ENCODE measurements at regions not wholly inside any gene's neighbourhood (a gene's known extent, or its start where the extent isn't known, plus 50 kb on each side); places are given as distances from the start of the nearest gene placed in this dataset.

DNA sequence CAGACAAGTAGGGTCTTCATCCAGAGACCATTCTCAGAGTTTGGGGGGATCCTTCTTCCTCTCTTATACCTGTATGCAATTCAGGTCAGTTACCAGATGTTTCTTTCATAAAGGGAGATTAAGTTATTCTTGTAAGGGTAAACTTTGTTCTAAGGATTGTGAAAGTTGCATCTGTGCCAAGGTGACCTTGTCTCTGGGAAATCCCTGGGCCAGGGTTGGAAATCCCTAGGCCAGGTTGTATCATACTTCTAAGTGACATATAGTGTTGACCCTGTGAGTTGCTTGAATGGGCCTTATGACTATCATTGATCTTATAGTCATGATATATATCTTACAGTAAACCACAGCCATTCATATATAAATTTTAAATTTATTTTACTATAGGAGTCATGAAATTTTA is 436.9 kb downstream of the RMST start:
- H3K9me3 Mint-ChIP-seq = peaks cover 0 to 10% (median 0%) of the 10 kb centered on the region in 11 donors
- no peak for ATAC-seq
- Histone ChIP-seq H3K27ac (ENCODE audit: low read depth, low read length) (no peak overlapping the region), H3K27me3 (ENCODE audit: control insufficient read depth in 2 of 2, insufficient read depth in 2 of 2, low read length in 2 of 2) (no peaks in the 10 kb centered on the region), H3K36me3 (ENCODE audit: control insufficient read depth in 2 of 3, insufficient read depth in 3 of 3, low read length in 3 of 3) (no peaks in the 10 kb centered on the region), H3K4me3 (ENCODE audit: low read length) (no peak overlapping the region), H3K9me3 (ENCODE audit: control insufficient read depth in 2 of 3, low read length in 3 of 3) (no peaks in the 10 kb centered on the region), H3K4me1 (ENCODE audit: control insufficient read depth in 2 of 2, insufficient read depth in 2 of 2, low read length in 2 of 2) (no peaks in the 10 kb centered on the region)
- CTCF ChIA-PET = no interaction called here
- no peak for DNase-seq
- H3K4me3 Mint-ChIP-seq = no peak overlapping the region
- H3K27ac Mint-ChIP-seq = no peak overlapping the region
- no peaks in the 10 kb centered on the region for H3K27me3 Mint-ChIP-seq
- POLR2A ChIA-PET = no interaction called here
- H3K4me1 Mint-ChIP-seq = no peaks in the 10 kb centered on the region
- H3K36me3 Mint-ChIP-seq = no peaks in the 10 kb centered on the region
- intact Hi-C loops (cut with micrococcal nuclease) = no loop called here

DNA sequence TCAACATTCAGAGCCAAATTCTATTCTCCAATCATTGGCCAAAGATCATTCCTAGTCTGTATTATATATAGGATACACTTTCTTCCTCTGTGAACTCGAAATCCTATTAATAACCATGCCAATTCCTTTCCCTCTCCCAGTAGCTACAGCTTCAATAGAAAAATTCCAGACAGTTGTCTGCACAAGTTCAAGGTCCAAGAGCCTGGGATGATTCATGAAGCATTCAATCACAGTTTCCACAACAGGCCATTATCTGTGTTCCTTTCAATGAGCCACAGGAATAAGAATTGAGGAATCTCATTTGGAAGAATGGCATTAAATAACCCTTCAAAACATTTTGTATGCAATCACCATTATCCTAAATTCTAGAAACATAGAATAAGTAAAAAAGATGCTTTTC is 437.4 kb downstream of the RMST start:
- Histone ChIP-seq H3K4me1 (ENCODE audit: control insufficient read depth in 2 of 2, insufficient read depth in 2 of 2, low read length in 2 of 2) (no peaks in the 10 kb centered on the region), H3K9me3 (ENCODE audit: control insufficient read depth in 2 of 3, low read length in 3 of 3) (no peaks in the 10 kb centered on the region), H3K27me3 (ENCODE audit: control insufficient read depth in 2 of 2, insufficient read depth in 2 of 2, low read length in 2 of 2) (no peaks in the 10 kb centered on the region), H3K27ac (ENCODE audit: low read depth, low read length) (no peak overlapping the region), H3K4me3 (ENCODE audit: low read length) (no peak overlapping the region), H3K36me3 (ENCODE audit: control insufficient read depth in 2 of 3, insufficient read depth in 3 of 3, low read length in 3 of 3) (no peaks in the 10 kb centered on the region)
- CTCF ChIA-PET = no interaction called here
- DNase-seq (no peak), ATAC-seq (no peak)
- Mint-ChIP-seq H3K9me3 (peaks cover 0 to 10% (median 0%) of the 10 kb centered on the region in 11 donors), H3K36me3 (no peaks in the 10 kb centered on the region), H3K27me3 (no peaks in the 10 kb centered on the region), H3K4me1 (no peaks in the 10 kb centered on the region), H3K27ac (no peak overlapping the region), H3K4me3 (no peak overlapping the region)
- POLR2A ChIA-PET = no interaction called here
- intact Hi-C loops (cut with micrococcal nuclease) = no loop called here

DNA sequence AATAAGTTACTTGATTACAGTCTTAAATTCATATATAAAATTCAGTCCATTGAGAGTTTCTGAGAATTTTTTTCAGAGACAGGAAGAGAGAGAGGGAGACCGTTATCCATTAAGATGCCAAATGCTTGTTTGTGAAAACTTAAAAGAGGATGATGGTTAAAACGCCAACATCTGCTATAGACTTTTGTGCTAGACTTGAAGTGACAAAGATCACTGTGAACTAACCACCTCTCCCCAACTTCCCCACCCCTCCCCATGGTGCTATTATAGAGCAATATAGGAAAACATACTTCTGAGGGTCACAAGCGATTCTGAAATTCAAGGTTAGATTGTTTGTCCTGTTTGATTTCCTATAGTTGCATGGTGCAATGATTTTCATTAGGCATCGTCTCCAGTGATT is 440.8 kb downstream of the RMST start:
- H3K9me3 ChIP-seq (ENCODE audit: control insufficient read depth in 2 of 3, low read length in 3 of 3) = no peaks in the 10 kb centered on the region
- H3K4me1 ChIP-seq (ENCODE audit: control insufficient read depth in 2 of 2, insufficient read depth in 2 of 2, low read length in 2 of 2) = no peaks in the 10 kb centered on the region
- Mint-ChIP-seq H3K4me1 (no peaks in the 10 kb centered on the region), H3K4me3 (no peak overlapping the region), H3K9me3 (peaks cover 0 to 3% (median 0%) of the 10 kb centered on the region in 11 donors), H3K27ac (no peak overlapping the region), H3K36me3 (no peaks in the 10 kb centered on the region), H3K27me3 (no peaks in the 10 kb centered on the region)
- intact Hi-C loops (cut with micrococcal nuclease) = no loop called here
- ATAC-seq (no peak), DNase-seq (no peak)
- H3K4me3 ChIP-seq (ENCODE audit: low read length) = no peak overlapping the region
- H3K27ac ChIP-seq (ENCODE audit: low read depth, low read length) = no peak overlapping the region
- H3K36me3 ChIP-seq (ENCODE audit: control insufficient read depth in 2 of 3, insufficient read depth in 3 of 3, low read length in 3 of 3) = no peaks in the 10 kb centered on the region
- ChIA-PET CTCF (no interaction called here), POLR2A (no interaction called here)
- no peaks in the 10 kb centered on the region for H3K27me3 ChIP-seq (ENCODE audit: control insufficient read depth in 2 of 2, insufficient read depth in 2 of 2, low read length in 2 of 2)

DNA sequence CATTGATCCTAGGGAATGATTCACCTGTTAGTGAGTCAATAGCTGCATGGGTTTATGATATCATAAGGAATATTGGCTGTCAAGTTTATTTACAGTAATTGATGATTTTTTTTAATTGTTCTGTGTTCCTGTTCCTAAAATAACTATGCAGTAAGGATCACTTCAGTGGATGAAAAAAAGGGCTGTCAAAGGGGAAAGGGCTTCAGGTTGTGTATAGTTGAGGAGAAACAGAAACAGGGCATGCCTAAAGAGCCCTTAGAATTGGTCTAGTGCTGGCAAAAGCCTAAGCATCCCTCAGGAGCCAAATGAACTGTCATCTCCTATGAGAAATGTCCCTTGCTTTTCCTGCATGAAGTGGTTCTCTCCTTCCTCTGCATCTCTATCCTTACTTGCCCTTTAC is 444.9 kb downstream of the RMST start:
- Mint-ChIP-seq H3K9me3 (peaks cover 0 to 3% (median 0%) of the 10 kb centered on the region in 11 donors), H3K27ac (no peak overlapping the region), H3K27me3 (no peaks in the 10 kb centered on the region), H3K36me3 (no peaks in the 10 kb centered on the region), H3K4me1 (no peaks in the 10 kb centered on the region), H3K4me3 (no peak overlapping the region)
- H3K27me3 ChIP-seq (ENCODE audit: control insufficient read depth in 2 of 2, insufficient read depth in 2 of 2, low read length in 2 of 2) = no peaks in the 10 kb centered on the region
- H3K27ac ChIP-seq (ENCODE audit: low read depth, low read length) = no peak overlapping the region
- H3K36me3 ChIP-seq (ENCODE audit: control insufficient read depth in 2 of 3, insufficient read depth in 3 of 3, low read length in 3 of 3) = no peaks in the 10 kb centered on the region
- POLR2A ChIA-PET = no interaction called here
- DNase-seq (no peak), ATAC-seq (no peak)
- H3K9me3 ChIP-seq (ENCODE audit: control insufficient read depth in 2 of 3, low read length in 3 of 3) = no peaks in the 10 kb centered on the region
- H3K4me1 ChIP-seq (ENCODE audit: control insufficient read depth in 2 of 2, insufficient read depth in 2 of 2, low read length in 2 of 2) = no peaks in the 10 kb centered on the region
- CTCF ChIA-PET = no interaction called here
- intact Hi-C loops (cut with micrococcal nuclease) = no loop called here
- no peak overlapping the region for H3K4me3 ChIP-seq (ENCODE audit: low read length)

DNA sequence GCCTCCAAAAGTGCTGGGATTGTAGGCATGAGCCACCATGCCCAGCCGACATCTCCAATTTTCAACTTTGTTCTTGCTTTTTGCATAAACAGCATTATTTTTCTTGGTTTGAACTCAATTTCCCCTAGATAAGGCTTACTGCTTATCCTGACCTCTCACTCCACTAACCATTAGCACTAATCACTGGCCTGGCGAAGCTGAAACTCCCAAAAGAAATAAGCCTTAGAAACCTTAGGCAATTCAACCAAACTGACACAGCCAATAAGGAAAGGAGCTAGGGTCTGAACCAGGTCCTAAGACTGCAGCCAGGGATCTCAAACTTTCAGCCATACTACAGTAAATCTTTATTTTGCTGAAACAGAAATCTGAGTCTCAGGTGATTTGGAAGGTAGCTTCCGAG is 448.0 kb downstream of the RMST start:
- Mint-ChIP-seq H3K36me3 (no peaks in the 10 kb centered on the region), H3K27me3 (no peaks in the 10 kb centered on the region), H3K27ac (no peak overlapping the region), H3K4me3 (no peak overlapping the region), H3K9me3 (peaks cover 0 to 2% (median 0%) of the 10 kb centered on the region in 11 donors), H3K4me1 (no peaks in the 10 kb centered on the region)
- CTCF ChIA-PET = no interaction called here
- H3K36me3 ChIP-seq (ENCODE audit: control insufficient read depth in 2 of 3, insufficient read depth in 3 of 3, low read length in 3 of 3) = no peaks in the 10 kb centered on the region
- H3K27me3 ChIP-seq (ENCODE audit: control insufficient read depth in 2 of 2, insufficient read depth in 2 of 2, low read length in 2 of 2) = no peaks in the 10 kb centered on the region
- H3K9me3 ChIP-seq (ENCODE audit: control insufficient read depth in 2 of 3, low read length in 3 of 3) = no peaks in the 10 kb centered on the region
- no peak overlapping the region for H3K27ac ChIP-seq (ENCODE audit: low read depth, low read length)
- no peaks in the 10 kb centered on the region for H3K4me1 ChIP-seq (ENCODE audit: control insufficient read depth in 2 of 2, insufficient read depth in 2 of 2, low read length in 2 of 2)
- ATAC-seq (no peak), DNase-seq (no peak)
- intact Hi-C loops (cut with micrococcal nuclease) = no loop called here
- H3K4me3 ChIP-seq (ENCODE audit: low read length) = no peak overlapping the region
- POLR2A ChIA-PET = no interaction called here

DNA sequence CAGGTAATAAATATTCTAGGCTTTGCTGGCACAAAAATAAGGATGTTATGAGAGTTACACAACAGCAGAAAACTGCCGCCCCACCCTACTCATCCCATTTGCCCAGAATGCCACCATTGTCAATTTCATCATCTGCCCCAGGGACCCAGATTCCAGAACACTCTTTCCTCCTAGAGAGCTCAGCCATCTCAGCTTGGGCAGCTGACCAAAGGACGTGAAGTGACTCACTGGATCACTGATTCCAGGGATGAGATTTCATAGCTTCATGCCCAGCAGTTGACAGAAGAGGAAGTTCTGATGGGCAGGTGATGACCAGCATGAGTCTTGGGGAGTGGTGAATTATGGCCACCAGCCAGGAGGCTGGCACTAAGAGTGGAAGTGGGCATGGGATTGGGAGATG is 450.3 kb downstream of the RMST start:
- H3K36me3 Mint-ChIP-seq = no peaks in the 10 kb centered on the region
- ChIA-PET POLR2A (no interaction called here), CTCF (no interaction called here)
- H3K4me1 ChIP-seq (ENCODE audit: control insufficient read depth in 2 of 2, insufficient read depth in 2 of 2, low read length in 2 of 2) = no peaks in the 10 kb centered on the region
- no peak overlapping the region for H3K4me3 Mint-ChIP-seq
- DNase-seq (no peak), ATAC-seq (no peak)
- no peaks in the 10 kb centered on the region for H3K36me3 ChIP-seq (ENCODE audit: control insufficient read depth in 2 of 3, insufficient read depth in 3 of 3, low read length in 3 of 3)
- H3K27me3 Mint-ChIP-seq = no peaks in the 10 kb centered on the region
- H3K27ac ChIP-seq (ENCODE audit: low read depth, low read length) = no peak overlapping the region
- intact Hi-C loops (cut with micrococcal nuclease) = no loop called here
- H3K4me1 Mint-ChIP-seq = no peaks in the 10 kb centered on the region
- H3K9me3 ChIP-seq (ENCODE audit: control insufficient read depth in 2 of 3, low read length in 3 of 3) = no peaks in the 10 kb centered on the region
- H3K27me3 ChIP-seq (ENCODE audit: control insufficient read depth in 2 of 2, insufficient read depth in 2 of 2, low read length in 2 of 2) = no peaks in the 10 kb centered on the region
- H3K9me3 Mint-ChIP-seq = no peaks in the 10 kb centered on the region
- H3K4me3 ChIP-seq (ENCODE audit: low read length) = no peak overlapping the region
- no peak overlapping the region for H3K27ac Mint-ChIP-seq

DNA sequence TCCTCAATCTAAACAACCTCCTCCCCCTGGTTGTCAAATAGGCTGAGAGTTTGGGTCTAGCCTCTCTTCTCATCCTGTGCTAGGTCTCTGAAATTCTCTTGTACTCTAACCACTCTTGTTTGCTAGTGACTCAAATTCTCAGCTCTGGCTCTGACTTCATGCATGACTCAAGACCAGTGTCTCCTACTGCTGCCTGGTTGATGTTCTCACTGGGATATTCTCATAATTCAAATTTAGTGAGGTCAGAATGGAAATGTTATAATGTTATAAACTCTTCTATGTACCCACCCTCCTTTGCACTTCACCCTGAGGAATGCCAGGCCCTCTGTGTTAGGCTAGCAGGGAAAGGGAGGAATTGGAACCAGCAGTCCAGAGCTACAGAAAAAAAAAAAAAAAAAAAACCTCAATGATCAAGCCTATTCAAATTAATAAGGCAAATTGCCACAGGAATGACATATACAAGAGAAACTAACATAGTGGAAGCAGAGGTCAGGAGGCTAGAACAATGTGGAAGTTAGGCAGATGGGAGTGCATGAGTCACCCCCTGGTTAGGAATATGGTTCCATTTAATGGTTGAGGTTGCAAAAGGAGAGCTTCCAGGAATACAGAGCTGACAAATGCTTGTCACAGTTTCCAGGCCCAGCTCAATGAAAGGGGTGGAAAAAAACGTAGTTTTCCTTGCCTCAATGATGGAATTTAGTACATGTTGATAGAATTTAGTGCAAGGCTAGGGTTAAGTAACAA is 459.5 kb downstream of the RMST start:
- no peak overlapping the region for H3K4me3 ChIP-seq (ENCODE audit: low read length)
- Mint-ChIP-seq H3K36me3 (no peaks in the 10 kb centered on the region), H3K27me3 (peaks cover 0 to 8% (median 0%) of the 10 kb centered on the region in 5 donors), H3K4me3 (no peak overlapping the region), H3K4me1 (no peaks in the 10 kb centered on the region), H3K27ac (no peak overlapping the region), H3K9me3 (peaks cover 0 to 7% (median 2%) of the 10 kb centered on the region in 11 donors)
- ChIA-PET POLR2A (no interaction called here), CTCF (no interaction called here)
- intact Hi-C loops (cut with micrococcal nuclease) = no loop called here
- no peaks in the 10 kb centered on the region for H3K36me3 ChIP-seq (ENCODE audit: control insufficient read depth in 2 of 3, insufficient read depth in 3 of 3, low read length in 3 of 3)
- H3K27ac ChIP-seq (ENCODE audit: low read depth, low read length) = no peak overlapping the region
- no peaks in the 10 kb centered on the region for H3K27me3 ChIP-seq (ENCODE audit: control insufficient read depth in 2 of 2, insufficient read depth in 2 of 2, low read length in 2 of 2)
- DNase-seq = no peak
- ATAC-seq = no peak
- no peaks in the 10 kb centered on the region for H3K4me1 ChIP-seq (ENCODE audit: control insufficient read depth in 2 of 2, insufficient read depth in 2 of 2, low read length in 2 of 2)
- no peaks in the 10 kb centered on the region for H3K9me3 ChIP-seq (ENCODE audit: control insufficient read depth in 2 of 3, low read length in 3 of 3)
